ENCODE measurements at regions not wholly inside any gene's neighbourhood (a gene's known extent, or its start where the extent isn't known, plus 50 kb on each side); places are given as distances from the start of the nearest gene placed in this dataset.

DNA sequence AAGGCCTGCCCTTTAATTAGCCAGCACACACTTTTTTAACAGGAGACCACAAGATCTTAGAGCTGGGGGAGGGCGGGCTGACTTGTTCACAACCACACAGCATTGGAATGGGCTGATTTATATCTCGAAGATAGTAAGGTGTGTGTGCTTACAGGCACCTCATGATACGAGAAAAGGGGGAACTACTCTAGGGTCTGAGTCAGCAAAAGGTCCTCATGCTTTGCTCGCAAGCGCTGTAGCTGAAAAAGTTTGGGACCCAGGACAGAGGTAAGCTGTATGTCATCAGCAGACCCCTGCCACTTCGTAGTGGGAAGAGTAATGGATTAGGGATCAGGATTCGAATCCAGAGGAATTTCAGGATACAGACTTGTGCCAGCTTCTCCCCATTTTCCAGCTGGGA is 88.9 kb upstream of the RBM19 start:
- no peak for TF ChIP-seq EZH2 (IDR thresholded peaks at IDR 0.05; ENCODE audit: low read length, unreplicated experiment)
- no peak for TF ChIP-seq EZH2phosphoT487 (IDR thresholded peaks at IDR 0.05; ENCODE audit: borderline replicate concordance, low read length)
